Activated CD4-positive, CD25-positive, alpha-beta regulatory T cell treated with anti-CD3 and anti-CD28 coated beads, Interleukin-2, amount 50 U/mL, for 72 hours (primary cell): ENCODE measurements at regions not wholly inside any gene's neighbourhood (a gene's known extent, or its start where the extent isn't known, plus 50 kb on each side); places are given as distances from the start of the nearest gene placed in this dataset.
"Not testable (repeated sequence)": the region's sequence is repeated elsewhere in the genome, so short reads cannot be mapped to it uniquely, and the experiment has no call there.

ENCODE experiments used
- DNase-seq: peaks from one replicate; pipeline ENCODE4 v3.0.0; 2021

- DNase-seq: no peak
Observed at GRCh38 chr2:66306483-66306882, 128.4 kb upstream of the MEIS1 start.

GRCh38 chr2:66305718-66306117 lies 129.2 kb upstream of the MEIS1 start:
- no peak for DNase-seq

DNA sequence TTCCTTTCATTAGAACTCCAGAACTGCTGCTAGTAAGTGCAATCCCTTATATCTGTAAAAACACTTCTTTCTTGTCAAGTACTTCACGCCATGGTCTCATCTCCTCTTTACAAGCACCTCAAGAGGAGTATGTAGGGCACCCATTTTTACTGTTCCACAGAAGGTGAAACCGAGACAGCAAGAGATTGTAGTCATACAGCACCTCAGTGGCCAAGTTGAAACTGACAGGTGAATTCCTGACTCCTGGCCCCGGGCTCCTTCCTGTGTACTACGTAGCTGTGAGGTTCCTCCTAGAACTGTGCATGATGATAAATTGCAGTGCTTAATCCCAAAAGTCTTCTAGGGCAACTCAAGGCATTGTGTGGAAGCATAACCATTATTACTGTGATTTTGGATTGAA lies 131.5 kb upstream of the MEIS1 start:
- DNase-seq: no peak

DNA sequence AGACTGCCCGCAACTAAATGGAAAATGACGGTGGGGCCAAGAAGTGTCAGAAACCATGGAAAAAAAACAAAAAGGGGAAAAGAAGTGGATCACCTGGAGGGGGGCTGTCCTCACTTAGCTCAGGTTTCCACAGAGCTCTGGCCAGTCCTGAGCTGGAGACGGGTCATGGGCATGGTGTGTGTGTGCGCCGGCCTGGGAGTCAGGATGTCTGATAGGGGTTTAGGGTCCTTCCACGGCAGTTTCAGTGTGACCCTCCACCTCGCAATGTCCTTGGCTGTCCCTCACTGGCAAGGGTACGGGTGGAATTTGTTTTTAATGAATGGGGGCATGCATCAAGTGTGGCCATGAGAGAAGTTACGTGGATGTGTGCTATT lies 133.2 kb upstream of the MEIS1 start:
- no peak for DNase-seq

DNA sequence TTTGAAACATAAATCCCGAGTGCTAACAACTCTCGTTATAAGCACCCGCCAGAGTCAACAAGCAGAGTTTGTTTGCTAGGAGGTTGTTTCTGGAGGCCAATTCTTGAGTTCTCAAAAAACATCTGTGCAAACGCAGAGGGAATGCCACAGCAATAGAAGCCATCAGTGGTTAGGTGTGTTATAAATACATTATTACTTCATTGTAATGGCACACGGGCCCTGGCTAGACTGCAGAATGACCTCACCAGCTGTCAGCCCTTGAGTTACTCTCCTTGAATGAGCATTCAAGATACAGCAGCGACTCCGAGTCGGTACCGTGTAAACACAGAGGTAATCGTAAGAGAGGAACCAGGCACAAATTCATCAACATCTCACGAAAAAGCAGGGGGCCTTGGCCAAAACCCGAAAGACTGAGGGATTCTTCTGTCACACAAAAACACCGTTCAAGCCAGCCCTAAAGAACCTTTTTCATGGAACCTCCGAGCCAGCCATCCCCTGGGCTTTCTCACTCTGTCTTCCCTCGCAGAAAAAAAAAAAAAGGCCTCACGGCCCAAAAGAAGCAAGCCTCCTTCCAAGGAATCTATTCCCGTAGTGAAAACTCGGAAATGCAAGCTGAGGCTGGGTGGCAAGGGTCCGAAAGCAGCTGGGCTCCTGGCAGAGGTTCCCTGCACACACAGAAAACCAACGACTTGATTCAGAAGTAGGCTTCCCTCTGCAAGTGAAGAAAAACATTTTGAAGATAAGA lies 133.7 kb upstream of the MEIS1 start:
- DNase-seq: no peak

- DNase-seq: no peak
Observed at GRCh38 chr2:66283787-66284186, 151.1 kb upstream of the MEIS1 start.

- DNase-seq: no peak
Observed at GRCh38 chr2:66281980-66282379, 152.9 kb upstream of the MEIS1 start.

GRCh38 chr2:66279024-66279423 lies 155.9 kb upstream of the MEIS1 start:
- DNase-seq: no peak

GRCh38 chr2:66275984-66276383 lies 158.9 kb upstream of the MEIS1 start:
- no peak for DNase-seq

- no peak for DNase-seq
Observed at GRCh38 chr2:66273933-66274490, 160.9 kb upstream of the MEIS1 start.

GRCh38 chr2:66272751-66273150 lies 162.2 kb upstream of the MEIS1 start:
- DNase-seq: no peak

GRCh38 chr2:66271777-66272176 lies 163.1 kb upstream of the MEIS1 start:
- DNase-seq: no peak

DNA sequence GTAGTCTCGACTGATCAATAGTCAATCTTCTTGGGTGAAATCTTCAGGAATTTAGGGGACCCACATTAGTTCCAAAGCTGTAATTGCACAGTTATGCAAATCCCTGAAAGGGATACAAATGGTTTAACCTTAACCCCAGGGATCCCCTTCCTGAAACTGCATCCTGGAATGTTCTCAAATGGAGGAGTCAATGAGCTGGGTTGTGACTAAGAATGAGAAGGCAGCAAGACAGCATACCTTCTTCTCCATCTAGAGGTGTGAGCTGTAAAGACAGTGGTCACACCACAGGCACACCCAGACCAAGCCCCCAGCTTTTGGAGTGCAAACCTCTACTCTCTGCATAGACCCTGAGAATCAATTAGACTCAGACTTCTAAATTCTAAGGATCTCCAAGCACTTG lies 164.7 kb upstream of the MEIS1 start:
- no peak for DNase-seq

DNA sequence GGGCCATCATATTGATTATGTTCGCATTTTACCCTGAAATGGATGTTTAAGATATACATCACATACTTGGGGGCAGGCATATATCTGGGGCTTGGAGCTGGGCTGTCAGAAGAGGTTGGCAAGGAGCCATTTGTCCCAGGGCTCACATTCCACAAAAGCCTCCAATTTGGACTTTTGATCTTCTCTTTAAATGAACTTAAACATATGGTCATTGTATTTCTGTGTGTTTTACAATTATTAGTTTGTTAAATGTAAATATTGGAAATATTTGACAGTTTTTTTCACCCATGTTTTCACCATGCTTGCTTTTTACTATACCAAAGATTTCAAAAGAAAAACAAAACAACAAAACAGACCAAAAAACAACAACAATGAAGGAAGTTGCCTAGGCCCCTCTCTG lies 165.8 kb upstream of the MEIS1 start:
- no peak for DNase-seq

- no peak for DNase-seq
Observed at GRCh38 chr2:66268756-66269155, 166.2 kb upstream of the MEIS1 start.

- no peak for DNase-seq
Observed at GRCh38 chr2:66264354-66264753, 170.6 kb upstream of the MEIS1 start.

DNA sequence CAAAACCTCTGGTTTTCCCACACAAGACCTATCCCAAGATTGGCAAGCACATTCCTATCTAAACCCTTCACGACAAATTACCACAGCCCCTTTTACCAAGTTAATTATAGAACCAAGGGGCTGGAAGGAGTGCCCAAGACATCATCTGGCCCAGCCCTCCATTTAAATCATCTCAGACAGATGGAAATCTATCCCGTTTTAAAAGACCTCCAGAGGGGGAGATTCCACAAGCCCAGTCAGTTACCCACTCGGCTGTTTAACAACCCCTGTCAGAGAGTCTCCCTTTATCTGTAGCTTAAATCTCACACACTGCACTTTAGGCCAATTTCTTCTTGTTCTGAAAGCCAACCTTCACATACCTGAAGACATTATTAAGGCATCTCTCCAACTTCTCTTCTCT lies 179.1 kb upstream of the MEIS1 start:
- DNase-seq: no peak

- no peak for DNase-seq
Observed at GRCh38 chr2:66255136-66255535, 179.8 kb upstream of the MEIS1 start.

GRCh38 chr2:66253066-66253465 lies 181.9 kb upstream of the MEIS1 start:
- DNase-seq: no peak

GRCh38 chr2:66252109-66252508 lies 182.8 kb upstream of the MEIS1 start:
- DNase-seq: no peak

- DNase-seq: no peak
Observed at GRCh38 chr2:66251573-66251972, 183.4 kb upstream of the MEIS1 start.

GRCh38 chr2:66249089-66249488 lies 185.8 kb upstream of the MEIS1 start:
- DNase-seq: not testable (repeated sequence)

- DNase-seq: not testable (repeated sequence)
Observed at GRCh38 chr2:66243809-66244208, 191.1 kb upstream of the MEIS1 start.

- not testable (repeated sequence) for DNase-seq
Observed at GRCh38 chr2:66242888-66243287, 192.0 kb upstream of the MEIS1 start.
